K562 (cell line): ENCODE measurements at regions not wholly inside any gene's neighbourhood (a gene's known extent, or its start where the extent isn't known, plus 50 kb on each side); places are given as distances from the start of the nearest gene placed in this dataset.

Experiments used
- ATAC-seq: fragments of 200-7000 bp; cut with Tn5 transposase; 3 replicates; pipeline ENCODE4 v1.9.1; 2020; ENCODE audit warnings: moderate library complexity
- BruUV-seq: library from RNA; stranded (reverse); fragments of 400-500 nt; replicated peaks from 2 replicates; lab custom pipeline; 2021; lab: Mats Ljungman, UMichigan
- CTCF ChIA-PET: fragments of 300-600 bp; formaldehyde crosslinking; extraction: SDS; loops from one replicate; lab custom pipeline; 2021; ENCODE audit warnings: low intra/inter-chr PET ratio; lab: Yijun Ruan, JAX
- POLR2A ChIA-PET: fragments of 300-600, 350-650 bp; sonication (Branson Sonifier 250); formaldehyde crosslinking; extraction: SDS; loops from one replicate; lab custom pipeline; 2021; ENCODE audit warnings: antibody characterized with exemption, inconsistent platforms; lab: Yijun Ruan, JAX
- DNase-seq, 4 experiments: peaks; one replicate each; pipeline versions ENCODE4 v3.0.0 to v3.0.0-alpha.2; 2011 to 2018; ENCODE audit warnings: low spot score in 3 of 4, mixed read lengths in 3 of 4; ENCODE audit errors: extremely low read depth in 1 of 4
- FAIRE-seq: peaks from 2 replicates; lab custom pipeline; 2011; peaks lifted over from hg19 to GRCh38; lab: Jason Lieb, UNC
- H2AFZ ChIP-seq: 2 replicates; pipeline ENCODE4 v1.6.0; 2011; ENCODE audit warnings: low read depth, low read length, control low read depth, inconsistent platforms
- H3K27ac ChIP-seq: fragments of 200-600 bp; 3 replicates; pipeline ENCODE4 v1.8.0; 2011; ENCODE audit warnings: low read depth, mild to moderate bottlenecking, control low read depth, inconsistent platforms, low read length, moderate library complexity, mixed read lengths; ENCODE audit errors: extremely low read depth
- H3K27me3 ChIP-seq, 2 experiments: fragments of 300-600 bp in 1 of 2; 2 replicates in 1 of 2; 3 replicates in 1 of 2; pipeline versions ENCODE4 v1.6.0 to v1.8.0; 2011; ENCODE audit warnings: inconsistent platforms in 2 of 2, low read length in 2 of 2, mild to moderate bottlenecking in 1 of 2, mixed read lengths in 1 of 2, moderate library complexity in 1 of 2; ENCODE audit not compliant: control insufficient read depth in 2 of 2, insufficient read depth in 2 of 2
- H3K36me3 ChIP-seq: fragments of 300-600 bp; 3 replicates; pipeline ENCODE4 v1.8.0; 2011; ENCODE audit warnings: mild to moderate bottlenecking, low read length, inconsistent platforms; ENCODE audit not compliant: control insufficient read depth, insufficient read depth
- H3K4me1 ChIP-seq, 2 experiments: fragments of 200-600 bp in 1 of 2; replicated peaks in 1 of 2; 2 replicates in 1 of 2; 3 replicates in 1 of 2; pipeline versions ENCODE4 v1.5.1 to v1.8.0; 2011; ENCODE audit warnings: inconsistent platforms in 2 of 2, low read length in 2 of 2, mild to moderate bottlenecking in 1 of 2, mixed read lengths in 1 of 2, moderate library complexity in 1 of 2; ENCODE audit not compliant: control insufficient read depth in 2 of 2, insufficient read depth in 2 of 2
- H3K4me2 ChIP-seq: 2 replicates; pipeline ENCODE4 v1.6.1; 2011; ENCODE audit warnings: low read length, control low read depth, inconsistent platforms, mixed read lengths; ENCODE audit not compliant: insufficient read depth
- H3K4me3 ChIP-seq: fragments of 200-600 bp; sonication (generic), shearing (Covaris generic); 2 replicates; pipeline ENCODE4 v1.5.1; 2016; ENCODE audit warnings: control low read depth, inconsistent platforms
- H3K79me2 ChIP-seq: fragments of 200-600 bp; 3 replicates; pipeline ENCODE4 v1.8.0; 2011; ENCODE audit warnings: low read length, inconsistent platforms; ENCODE audit not compliant: control insufficient read depth, insufficient read depth
- H3K9ac ChIP-seq, 2 experiments: 2 replicates each; pipeline versions ENCODE4 v1.6.0 to v1.6.1; 2011; ENCODE audit warnings: low read depth in 2 of 2, low read length in 2 of 2, control low read depth in 1 of 2, inconsistent platforms in 1 of 2, mild to moderate bottlenecking in 1 of 2, mixed read lengths in 1 of 2; ENCODE audit not compliant: insufficient read depth in 1 of 2
- H3K9me1 ChIP-seq: one replicate; pipeline ENCODE4 v1.6.0; 2011; ENCODE audit warnings: inconsistent platforms, mild to moderate bottlenecking, low read length, moderate library complexity; ENCODE audit not compliant: control insufficient read depth, insufficient read depth
- H3K9me3 ChIP-seq: replicated peaks from 2 replicates; pipeline ENCODE4 v1.5.1; 2011; ENCODE audit warnings: low read depth, low read length, inconsistent platforms; ENCODE audit not compliant: control insufficient read depth, insufficient read depth
- H4K20me1 ChIP-seq: replicated peaks from 2 replicates; pipeline ENCODE4 v1.6.1; 2011; ENCODE audit warnings: low read length, inconsistent platforms, mixed read lengths; ENCODE audit not compliant: control insufficient read depth, insufficient read depth
- E2F5 ChIP-seq: sonication (generic); formaldehyde crosslinking; IDR thresholded peaks from 2 replicates; pipeline ENCODE4 v1.8.0; 2022; ENCODE audit warnings: mild to moderate bottlenecking, missing genetic modification reagents
- EWSR1 ChIP-seq: fragments of 450-650 bp; IDR thresholded peaks from 2 replicates; pipeline ENCODE4 v1.6.1; 2018; ENCODE audit warnings: borderline replicate concordance, mild to moderate bottlenecking, low read depth, moderate library complexity; ENCODE audit not compliant: partially characterized antibody
- HCFC1 ChIP-seq: IDR thresholded peaks from 2 replicates; pipeline ENCODE4 v1.6.1; 2012; ENCODE audit warnings: low read depth, low read length, improper control_type of control experiment
- HMG20B ChIP-seq: fragments of 250-450 bp; sonication (Bioruptor Pico); IDR thresholded peaks from 2 replicates; pipeline ENCODE4 v1.5.0; 2021; ENCODE audit warnings: mild to moderate bottlenecking
- MBD2 ChIP-seq: sonication (generic); IDR thresholded peaks from 2 replicates; pipeline ENCODE4 v1.6.1; 2016; ENCODE audit warnings: low read depth, borderline replicate concordance
- NCOA4 ChIP-seq: fragments of 450-650 bp; IDR thresholded peaks from 2 replicates; pipeline ENCODE4 v1.6.1; 2018; ENCODE audit warnings: mild to moderate bottlenecking; ENCODE audit not compliant: partially characterized antibody
- YBX1 ChIP-seq: fragments of 450-650 bp; IDR thresholded peaks from 2 replicates; pipeline ENCODE4 v1.7.1; 2016; ENCODE audit warnings: mild to moderate bottlenecking
- ZNF143 ChIP-seq: sonication (generic); formaldehyde crosslinking; IDR thresholded peaks from 2 replicates; pipeline ENCODE4 v1.9.0; 2022; ENCODE audit warnings: mild to moderate bottlenecking, missing genetic modification reagents
- ZNF354B ChIP-seq: fragments of 250-450 bp; sonication (Bioruptor Pico); IDR thresholded peaks from 2 replicates; pipeline ENCODE4 v1.4.0; 2020
- ZNF644 ChIP-seq: fragments of 200-800 bp; sonication (Bioruptor generic); IDR thresholded peaks from 2 replicates; pipeline ENCODE4 v1.6.1; 2016; ENCODE audit warnings: low read depth, missing genetic modification characterization, missing compliant biosample characterization
- ZNF780A ChIP-seq: fragments of 250-450 bp; sonication (Bioruptor Pico); IDR thresholded peaks from 2 replicates; pipeline ENCODE4 v1.5.0; 2021; ENCODE audit warnings: mild to moderate bottlenecking
- WGBS: fragments of 100-300 bp; shearing (Covaris generic); methylation state at CpG from one replicate; pipeline ENCODE4 v1.1.6; 2016; ENCODE audit warnings: low coverage, mixed read lengths; ENCODE audit not compliant: insufficient coverage; ENCODE audit errors: missing lambda C conversion rate; 5-methylcytosine and 5-hydroxymethylcytosine counted together
- in situ Hi-C: fragments of 300-500 bp; cut with MboI; formaldehyde crosslinking; loops from 4 replicates; pipeline ENCODE4 v1.15.0; 2018; ENCODE audit warnings: inconsistent platforms, mixed read lengths
- intact Hi-C: fragments of 100-400 bp; cut with micrococcal nuclease; formaldehyde crosslinking; loops from 2 replicates; pipeline ENCODE4 v1.14.2; 2022
- TF ChIP-seq, protein P1 (sequence below): sonication (generic); formaldehyde crosslinking; IDR thresholded peaks from 2 replicates; pipeline ENCODE4 v1.8.0; 2022; ENCODE audit warnings: missing genetic modification reagents, mild to moderate bottlenecking, borderline replicate concordance
- TF ChIP-seq, protein P2 (sequence below): fragments of 250-450 bp; sonication (Bioruptor Pico); IDR thresholded peaks from 2 replicates; pipeline ENCODE4 v1.5.1; 2021; ENCODE audit warnings: mild to moderate bottlenecking

DNA sequence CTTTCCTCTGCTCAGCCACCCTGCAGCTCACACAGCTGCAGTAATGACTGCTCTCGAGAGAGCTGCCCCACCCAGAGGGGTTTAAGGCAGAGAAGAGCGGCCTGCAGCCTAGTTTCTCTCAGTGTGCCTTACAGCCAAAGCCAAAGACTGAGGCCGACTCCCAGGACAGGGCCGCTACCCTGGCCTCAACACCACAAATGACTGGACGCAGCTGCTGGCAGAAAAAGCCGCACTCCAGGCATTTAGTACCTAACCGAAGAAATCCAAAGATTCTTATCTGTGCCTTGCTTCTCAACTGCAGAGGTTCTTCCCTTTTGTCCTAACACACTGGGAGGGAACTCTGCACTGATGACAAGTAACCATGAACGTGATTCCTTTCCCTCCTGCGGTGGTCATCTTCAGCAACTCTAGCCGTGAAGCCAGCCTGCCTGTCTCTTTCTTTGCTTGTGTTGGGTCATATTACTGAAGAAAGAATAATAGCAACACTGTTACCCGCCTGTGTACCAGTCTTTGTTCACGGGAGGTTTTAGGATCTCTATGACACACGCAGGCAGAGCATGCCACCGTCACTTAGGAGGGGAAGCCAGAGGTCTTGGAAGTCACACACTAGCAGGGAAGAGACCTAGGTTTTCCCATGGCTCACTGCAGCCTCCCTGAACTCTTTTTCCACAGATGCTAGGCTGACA, 202.7 kb downstream of the RHOU start:
- Histone ChIP-seq H3K4me2 (no peak overlapping the region), H4K20me1 (peaks cover 15% of the 10 kb centered on the region), H3K4me1 (no peaks in the 10 kb centered on the region), H2AFZ (no peak overlapping the region), H3K4me3 (no peak overlapping the region), H3K27me3 (peaks cover 19 to 56% of the 10 kb centered on the region in 2 experiments), H3K79me2 (no peaks in the 10 kb centered on the region), H3K9ac (no peak overlapping the region), H3K9me1 (no peaks in the 10 kb centered on the region), H3K9me3 (no peaks in the 10 kb centered on the region), H3K36me3 (no peaks in the 10 kb centered on the region), H3K27ac (no peak overlapping the region)
- no peak for DNase-seq
- WGBS, result 2% methylated on average over 13 of the region's 14 CpGs
- no peak for FAIRE-seq
- in situ Hi-C loops, result no loop called here
- intact Hi-C loops, result no loop called here
- ATAC-seq, result peak; percentile 36
- no TSS peak for BruUV-seq
- no peak for TF ChIP-seq HMG20B (CRISPR knock-in tag)
- TF ChIP-seq ZNF780A (CRISPR knock-in tag), result no peak
- TF ChIP-seq YBX1, result no peak
- no peak for TF ChIP-seq EWSR1
- no peak for TF ChIP-seq ZNF644
- TF ChIP-seq E2F5 (CRISPR knock-in tag), result no peak
- TF ChIP-seq, protein P1, sequence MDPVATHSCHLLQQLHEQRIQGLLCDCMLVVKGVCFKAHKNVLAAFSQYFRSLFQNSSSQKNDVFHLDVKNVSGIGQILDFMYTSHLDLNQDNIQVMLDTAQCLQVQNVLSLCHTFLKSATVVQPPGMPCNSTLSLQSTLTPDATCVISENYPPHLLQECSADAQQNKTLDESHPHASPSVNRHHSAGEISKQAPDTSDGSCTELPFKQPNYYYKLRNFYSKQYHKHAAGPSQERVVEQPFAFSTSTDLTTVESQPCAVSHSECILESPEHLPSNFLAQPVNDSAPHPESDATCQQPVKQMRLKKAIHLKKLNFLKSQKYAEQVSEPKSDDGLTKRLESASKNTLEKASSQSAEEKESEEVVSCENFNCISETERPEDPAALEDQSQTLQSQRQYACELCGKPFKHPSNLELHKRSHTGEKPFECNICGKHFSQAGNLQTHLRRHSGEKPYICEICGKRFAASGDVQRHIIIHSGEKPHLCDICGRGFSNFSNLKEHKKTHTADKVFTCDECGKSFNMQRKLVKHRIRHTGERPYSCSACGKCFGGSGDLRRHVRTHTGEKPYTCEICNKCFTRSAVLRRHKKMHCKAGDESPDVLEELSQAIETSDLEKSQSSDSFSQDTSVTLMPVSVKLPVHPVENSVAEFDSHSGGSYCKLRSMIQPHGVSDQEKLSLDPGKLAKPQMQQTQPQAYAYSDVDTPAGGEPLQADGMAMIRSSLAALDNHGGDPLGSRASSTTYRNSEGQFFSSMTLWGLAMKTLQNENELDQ, result no peak
- TF ChIP-seq MBD2, result no peak
- no peak for TF ChIP-seq ZNF354B (CRISPR knock-in tag)
- TF ChIP-seq NCOA4, result no peak
- TF ChIP-seq ZNF143 (CRISPR knock-in tag), result no peak
- TF ChIP-seq, protein P2, sequence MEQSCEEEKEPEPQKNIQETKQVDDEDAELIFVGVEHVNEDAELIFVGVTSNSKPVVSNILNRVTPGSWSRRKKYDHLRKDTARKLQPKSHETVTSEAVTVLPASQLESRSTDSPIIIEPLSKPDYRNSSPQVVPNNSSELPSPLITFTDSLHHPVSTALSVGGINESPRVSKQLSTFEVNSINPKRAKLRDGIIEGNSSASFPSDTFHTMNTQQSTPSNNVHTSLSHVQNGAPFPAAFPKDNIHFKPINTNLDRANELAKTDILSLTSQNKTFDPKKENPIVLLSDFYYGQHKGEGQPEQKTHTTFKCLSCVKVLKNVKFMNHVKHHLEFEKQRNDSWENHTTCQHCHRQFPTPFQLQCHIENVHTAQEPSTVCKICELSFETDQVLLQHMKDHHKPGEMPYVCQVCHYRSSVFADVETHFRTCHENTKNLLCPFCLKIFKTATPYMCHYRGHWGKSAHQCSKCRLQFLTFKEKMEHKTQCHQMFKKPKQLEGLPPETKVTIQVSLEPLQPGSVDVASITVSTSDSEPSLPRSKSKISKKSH (CRISPR knock-in tag), result no peak
- TF ChIP-seq HCFC1, result no peak
- CTCF ChIA-PET, result no interaction called here
- POLR2A ChIA-PET, result interaction anchor here (0.6 to 0.7 kb wide), 2 partner anchors 23 to 41 kb away, joined by 3 read pairs; no protein-coding TSS in a partner anchor
